SK-N-MC (cell line): ENCODE measurements at regions not wholly inside any gene's neighbourhood (a gene's known extent, or its start where the extent isn't known, plus 50 kb on each side); places are given as distances from the start of the nearest gene placed in this dataset.

Experiments
- DNase-seq: peaks from one replicate; pipeline ENCODE4 v3.0.0-alpha.2; 2011; ENCODE audit warnings: low read depth, low spot score
- H3K27ac ChIP-seq: fragments of 200-600 bp; sonication (generic); 2 replicates; pipeline ENCODE4 v1.5.1; 2016; ENCODE audit warnings: mixed run types
- H3K36me3 ChIP-seq: fragments of 200-600 bp; sonication (generic); 2 replicates; pipeline ENCODE4 v1.6.1; 2017; ENCODE audit warnings: antibody characterized with exemption, low read length, mixed read lengths; ENCODE audit not compliant: insufficient read depth
- H3K4me3 ChIP-seq: fragments of 200-600 bp; sonication (generic); 2 replicates; pipeline ENCODE4 v1.5.1; 2016
- H3K9ac ChIP-seq: fragments of 200-600 bp; sonication (generic); 2 replicates; pipeline ENCODE4 v1.8.0; 2017; ENCODE audit warnings: mixed run types, mixed read lengths; ENCODE audit not compliant: insufficient read length
- H3K9me3 ChIP-seq: fragments of 200-600 bp; sonication (generic); 2 replicates; pipeline ENCODE4 v1.6.1; 2017; ENCODE audit warnings: low read depth, mild to moderate bottlenecking, antibody characterized with exemption, low read length, moderate library complexity, mixed read lengths
- EZH2 ChIP-seq: fragments of 200-600 bp; sonication (generic); IDR thresholded peaks from one replicate; pipeline ENCODE4 v1.6.1; 2017; ENCODE audit warnings: antibody characterized with exemption
- FOXP2 ChIP-seq: optimal IDR thresholded peaks from 2 replicates; pipeline ENCODE3; 2011; ENCODE audit warnings: mild to moderate bottlenecking, moderate library complexity; ENCODE audit not compliant: insufficient read depth; ENCODE audit errors: extremely low read length, control extremely low read depth
- POLR2AphosphoS5 ChIP-seq: IDR thresholded peaks from 2 replicates; pipeline ENCODE4 v1.6.1; 2012; ENCODE audit warnings: mild to moderate bottlenecking, low read depth, low read length, borderline replicate concordance

- no peak for TF ChIP-seq EZH2
- no peak for TF ChIP-seq POLR2AphosphoS5
- no peak for TF ChIP-seq FOXP2
These were observed 77.4 kb upstream of the TMPRSS2 start for GRCh38 chr21:41585199-41585994.

GRCh38 chr21:41584603-41585176 is 76.7 kb upstream of the TMPRSS2 start:
- no peak for DNase-seq

More at GRCh38 chr21:41585199-41585994, 77.4 kb upstream of the TMPRSS2 start:
- no peak for DNase-seq
- Histone ChIP-seq H3K4me3 (no peak overlapping the region), H3K9ac (no peak overlapping the region), H3K36me3 (no peaks in the 10 kb centered on the region), H3K9me3 (no peaks in the 10 kb centered on the region), H3K27ac (no peak overlapping the region)

GRCh38 chr21:41583274-41583790 is 75.4 kb upstream of the TMPRSS2 start:
- Histone ChIP-seq H3K4me3 (no peak overlapping the region), H3K36me3 (no peaks in the 10 kb centered on the region), H3K27ac (no peak overlapping the region), H3K9ac (no peak overlapping the region), H3K9me3 (no peaks in the 10 kb centered on the region)
- no peak for TF ChIP-seq EZH2
- no peak for TF ChIP-seq POLR2AphosphoS5
- no peak for TF ChIP-seq FOXP2
- DNase-seq, result no peak

More at GRCh38 chr21:41584603-41585176, 76.7 kb upstream of the TMPRSS2 start:
- TF ChIP-seq EZH2 (no peak), POLR2AphosphoS5 (no peak), FOXP2 (no peak)
- Histone ChIP-seq H3K9me3 (no peaks in the 10 kb centered on the region), H3K36me3 (no peaks in the 10 kb centered on the region), H3K9ac (no peak overlapping the region), H3K27ac (no peak overlapping the region), H3K4me3 (no peak overlapping the region)

GRCh38 chr21:41582866-41583265 is 74.9 kb upstream of the TMPRSS2 start:
- H3K36me3 ChIP-seq, result no peaks in the 10 kb centered on the region

GRCh38 chr21:41582298-41582840 is 74.4 kb upstream of the TMPRSS2 start:
- H3K27ac ChIP-seq, result no peak overlapping the region
- TF ChIP-seq POLR2AphosphoS5 (no peak), FOXP2 (no peak), EZH2 (no peak)
- no peaks in the 10 kb centered on the region for H3K36me3 ChIP-seq
- no peaks in the 10 kb centered on the region for H3K9me3 ChIP-seq
- DNase-seq, result no peak
- H3K4me3 ChIP-seq, result no peak overlapping the region
- no peak overlapping the region for H3K9ac ChIP-seq

More at GRCh38 chr21:41582866-41583265, 74.9 kb upstream of the TMPRSS2 start:
- no peak for DNase-seq
- Histone ChIP-seq H3K9ac (no peak overlapping the region), H3K4me3 (no peak overlapping the region), H3K27ac (no peak overlapping the region), H3K9me3 (no peaks in the 10 kb centered on the region)
- no peak for TF ChIP-seq POLR2AphosphoS5
- TF ChIP-seq EZH2, result no peak
- no peak for TF ChIP-seq FOXP2

GRCh38 chr21:41581592-41582228 is 73.8 kb upstream of the TMPRSS2 start:
- H3K36me3 ChIP-seq, result no peaks in the 10 kb centered on the region
- no peak overlapping the region for H3K4me3 ChIP-seq
- H3K9ac ChIP-seq, result no peak overlapping the region
- no peaks in the 10 kb centered on the region for H3K9me3 ChIP-seq
- H3K27ac ChIP-seq, result no peak overlapping the region
- DNase-seq, result no peak
- no peak for TF ChIP-seq EZH2
- no peak for TF ChIP-seq FOXP2
- TF ChIP-seq POLR2AphosphoS5, result no peak

GRCh38 chr21:41580758-41581554 is 73.0 kb upstream of the TMPRSS2 start:
- TF ChIP-seq EZH2 (no peak), POLR2AphosphoS5 (no peak), FOXP2 (no peak)

GRCh38 chr21:41579692-41580091 is 71.7 kb upstream of the TMPRSS2 start:
- Histone ChIP-seq H3K36me3 (no peaks in the 10 kb centered on the region), H3K27ac (no peak overlapping the region), H3K9ac (no peak overlapping the region), H3K9me3 (no peaks in the 10 kb centered on the region), H3K4me3 (no peak overlapping the region)
- no peak for DNase-seq
- TF ChIP-seq FOXP2, result no peak

More at GRCh38 chr21:41580758-41581554, 73.0 kb upstream of the TMPRSS2 start:
- Histone ChIP-seq H3K27ac (no peak overlapping the region), H3K4me3 (no peak overlapping the region), H3K9ac (no peak overlapping the region), H3K36me3 (no peaks in the 10 kb centered on the region), H3K9me3 (no peaks in the 10 kb centered on the region)
- DNase-seq, result no peak
